ENCODE measurements at regions not wholly inside any gene's neighbourhood (a gene's known extent, or its start where the extent isn't known, plus 50 kb on each side); places are given as distances from the start of the nearest gene placed in this dataset.

DNA sequence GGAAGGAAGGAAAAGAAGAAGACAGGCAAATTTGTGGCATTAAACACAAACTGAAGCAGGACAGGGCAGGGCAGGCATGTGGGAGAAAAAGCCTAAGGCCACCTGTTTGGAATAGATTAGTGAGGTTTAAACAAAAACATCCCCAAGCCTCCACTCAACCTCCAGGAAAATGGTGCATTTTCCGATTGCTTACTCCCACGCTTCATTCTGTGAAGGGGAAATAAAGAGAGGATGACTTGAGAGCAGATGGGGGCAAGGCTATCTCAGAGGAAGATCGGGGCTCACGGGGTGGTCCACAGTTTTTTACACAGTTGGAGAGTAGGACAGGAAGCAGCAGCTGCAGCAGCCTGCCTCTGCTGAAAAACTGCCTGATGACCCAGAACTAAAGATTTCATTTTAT, 250.9 kb downstream of the DUSP6 start:
- Histone ChIP-seq H3K4me1 (ENCODE audit: control insufficient read depth in 2 of 3, insufficient read depth in 2 of 3, low read depth in 1 of 3, low read length in 3 of 3) (peaks cover 0 to 2% (median 0%) of the 10 kb centered on the region in 3 donors), H3K27ac (ENCODE audit: low read depth in 2 of 2, low read length in 2 of 2) (no peak overlapping the region), H3K4me3 (ENCODE audit: low read length in 3 of 3) (no peak overlapping the region), H3K9me3 (ENCODE audit: control insufficient read depth in 2 of 3, insufficient read depth in 1 of 3, low read length in 3 of 3) (no peaks in the 10 kb centered on the region), H3K9ac (ENCODE audit: low read length in 3 of 3) (no peak overlapping the region), H3K27me3 (ENCODE audit: control insufficient read depth, insufficient read depth, low read length) (no peaks in the 10 kb centered on the region), H3K36me3 (ENCODE audit: control insufficient read depth in 2 of 3, insufficient read depth in 3 of 3, low read length in 3 of 3) (no peaks in the 10 kb centered on the region)
- peak in 3 of 5 donors; percentile 15 to 43 (median 22) for DNase-seq
- TF ChIP-seq, protein P1, sequence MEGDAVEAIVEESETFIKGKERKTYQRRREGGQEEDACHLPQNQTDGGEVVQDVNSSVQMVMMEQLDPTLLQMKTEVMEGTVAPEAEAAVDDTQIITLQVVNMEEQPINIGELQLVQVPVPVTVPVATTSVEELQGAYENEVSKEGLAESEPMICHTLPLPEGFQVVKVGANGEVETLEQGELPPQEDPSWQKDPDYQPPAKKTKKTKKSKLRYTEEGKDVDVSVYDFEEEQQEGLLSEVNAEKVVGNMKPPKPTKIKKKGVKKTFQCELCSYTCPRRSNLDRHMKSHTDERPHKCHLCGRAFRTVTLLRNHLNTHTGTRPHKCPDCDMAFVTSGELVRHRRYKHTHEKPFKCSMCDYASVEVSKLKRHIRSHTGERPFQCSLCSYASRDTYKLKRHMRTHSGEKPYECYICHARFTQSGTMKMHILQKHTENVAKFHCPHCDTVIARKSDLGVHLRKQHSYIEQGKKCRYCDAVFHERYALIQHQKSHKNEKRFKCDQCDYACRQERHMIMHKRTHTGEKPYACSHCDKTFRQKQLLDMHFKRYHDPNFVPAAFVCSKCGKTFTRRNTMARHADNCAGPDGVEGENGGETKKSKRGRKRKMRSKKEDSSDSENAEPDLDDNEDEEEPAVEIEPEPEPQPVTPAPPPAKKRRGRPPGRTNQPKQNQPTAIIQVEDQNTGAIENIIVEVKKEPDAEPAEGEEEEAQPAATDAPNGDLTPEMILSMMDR (IDR thresholded peaks at IDR 0.05; ENCODE audit: borderline replicate concordance, extremely low read depth, insufficient read depth) = no peak
- intact Hi-C loops (cut with DNase I) = no loop called here
- no peak for FAIRE-seq

DNA sequence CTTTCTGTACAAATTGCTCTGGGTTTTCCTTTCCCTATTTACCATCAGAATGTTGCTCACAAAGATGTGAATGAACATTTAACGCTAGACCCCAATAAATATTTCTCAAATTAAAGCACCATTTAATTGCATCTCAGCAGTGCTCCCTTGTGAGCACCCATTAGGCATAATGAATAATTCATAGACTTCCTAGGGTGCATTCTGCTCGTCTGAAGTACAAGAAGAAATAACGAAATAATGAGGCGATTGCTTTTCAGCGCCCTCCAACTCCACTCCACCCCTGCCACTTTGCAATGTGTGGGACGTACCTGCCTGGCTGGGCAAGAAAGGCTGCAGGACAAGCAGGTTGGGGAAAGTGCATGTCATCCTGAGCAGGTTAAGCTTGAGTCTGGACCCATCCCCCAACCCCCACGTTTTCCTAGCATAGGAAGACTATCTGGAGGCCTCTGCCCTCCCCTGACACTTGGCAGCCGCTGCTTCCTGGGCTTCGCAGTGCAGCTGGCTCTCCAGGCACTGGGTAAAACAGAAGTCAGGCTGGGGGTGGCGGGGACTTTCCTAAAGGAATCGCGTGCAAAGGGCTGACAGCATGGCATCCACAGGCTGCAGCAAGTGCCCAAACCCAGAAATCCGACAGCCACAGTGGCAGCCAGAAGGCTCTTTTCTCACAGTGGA, 253.7 kb downstream of the DUSP6 start:
- DNase-seq (peak; percentile 51 to 73 (median 58)), FAIRE-seq (no peak)
- Histone ChIP-seq H3K36me3 (ENCODE audit: control insufficient read depth in 2 of 3, insufficient read depth in 3 of 3, low read length in 3 of 3) (no peaks in the 10 kb centered on the region), H3K4me1 (ENCODE audit: control insufficient read depth in 2 of 3, insufficient read depth in 2 of 3, low read depth in 1 of 3, low read length in 3 of 3) (peaks cover 0 to 2% (median 0%) of the 10 kb centered on the region in 3 donors), H3K9me3 (ENCODE audit: control insufficient read depth in 2 of 3, insufficient read depth in 1 of 3, low read length in 3 of 3) (no peaks in the 10 kb centered on the region), H3K9ac (ENCODE audit: low read length in 3 of 3) (no peak overlapping the region), H3K4me3 (ENCODE audit: low read length in 3 of 3) (no peak overlapping the region), H3K27me3 (ENCODE audit: control insufficient read depth, insufficient read depth, low read length) (no peaks in the 10 kb centered on the region), H3K27ac (ENCODE audit: low read depth in 2 of 2, low read length in 2 of 2) (no peak overlapping the region)
- intact Hi-C loops (cut with DNase I) = no loop called here
- TF ChIP-seq, protein P1 (IDR thresholded peaks at IDR 0.05; ENCODE audit: borderline replicate concordance, extremely low read depth, insufficient read depth) = no peak

DNA sequence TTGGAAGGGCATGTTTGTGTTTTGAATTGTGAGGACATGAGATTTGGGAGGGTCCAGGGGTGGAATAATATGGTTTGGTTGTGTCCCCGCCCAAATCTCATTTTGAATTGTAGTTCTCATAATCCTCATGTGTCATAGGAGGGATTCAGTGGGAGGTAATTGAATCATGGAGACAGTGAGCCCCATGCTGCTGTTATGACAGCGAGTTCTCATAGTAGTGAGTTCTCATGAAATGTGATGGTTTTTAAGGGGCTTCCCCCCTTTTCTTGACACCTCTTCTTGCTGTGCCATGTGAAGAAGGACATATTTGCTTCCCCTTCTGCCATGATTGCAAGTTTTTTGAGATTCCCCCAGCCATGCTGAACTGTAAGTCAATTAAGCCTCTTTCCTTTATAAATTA, 260.0 kb downstream of the DUSP6 start:
- Histone ChIP-seq H3K4me1 (ENCODE audit: control insufficient read depth in 2 of 3, insufficient read depth in 2 of 3, low read depth in 1 of 3, low read length in 3 of 3) (no peaks in the 10 kb centered on the region), H3K9ac (ENCODE audit: low read length in 3 of 3) (no peak overlapping the region), H3K4me3 (ENCODE audit: low read length in 3 of 3) (no peak overlapping the region), H3K9me3 (ENCODE audit: control insufficient read depth in 2 of 3, insufficient read depth in 1 of 3, low read length in 3 of 3) (no peaks in the 10 kb centered on the region), H3K36me3 (ENCODE audit: control insufficient read depth in 2 of 3, insufficient read depth in 3 of 3, low read length in 3 of 3) (no peaks in the 10 kb centered on the region), H3K27me3 (ENCODE audit: control insufficient read depth, insufficient read depth, low read length) (no peaks in the 10 kb centered on the region), H3K27ac (ENCODE audit: low read depth in 2 of 2, low read length in 2 of 2) (no peak overlapping the region)
- DNase-seq (no peak), FAIRE-seq (no peak)
- TF ChIP-seq, protein P1 (IDR thresholded peaks at IDR 0.05; ENCODE audit: borderline replicate concordance, extremely low read depth, insufficient read depth) = no peak
- intact Hi-C loops (cut with DNase I) = no loop called here

All from kidney (tissue), 13 donors.